SK-N-SH (cell line): ENCODE measurements at regions not wholly inside any gene's neighbourhood (a gene's known extent, or its start where the extent isn't known, plus 50 kb on each side); places are given as distances from the start of the nearest gene placed in this dataset.

Experiments
- CTCF ChIA-PET: fragments of 300-600, 350-600 bp; formaldehyde crosslinking; extraction: SDS; loops from one replicate; lab custom pipeline; 2021; lab: Yijun Ruan, JAX
- POLR2A ChIA-PET: fragments of 350-600 bp; sonication (Branson Sonifier 250); formaldehyde crosslinking; extraction: SDS; loops from one replicate; lab custom pipeline; 2020; ENCODE audit warnings: antibody characterized with exemption, inconsistent platforms; lab: Yijun Ruan, JAX
- DNase-seq: peaks from one replicate; pipeline ENCODE4 v3.0.0; 2012
- H2AFZ ChIP-seq: fragments of 200-600 bp; sonication (generic); 2 replicates; pipeline ENCODE4 v1.8.1; 2016; ENCODE audit warnings: antibody characterized with exemption, mild to moderate bottlenecking, low read depth
- H3F3A ChIP-seq: fragments of 200-600 bp; sonication (generic); replicated peaks from 2 replicates; pipeline ENCODE3; 2016; ENCODE audit warnings: antibody characterized with exemption, mild to moderate bottlenecking; ENCODE audit not compliant: insufficient read depth
- H3K27ac ChIP-seq, 2 experiments: fragments of 200-500 bp in 1 of 2; fragments of 200-600 bp in 1 of 2; sonication (Bioruptor generic) in 1 of 2; sonication (generic), shearing (Covaris generic) in 1 of 2; 2 replicates each; pipeline versions ENCODE4 v1.5.1 to v1.6.1; 2014 to 2016; ENCODE audit warnings: low read depth in 2 of 2, inconsistent platforms in 1 of 2, low read length in 1 of 2, mild to moderate bottlenecking in 1 of 2, mixed read lengths in 1 of 2
- H3K27me3 ChIP-seq: fragments of 200-600 bp; sonication (generic), shearing (Covaris generic); 2 replicates; pipeline ENCODE4 v1.6.1; 2016; ENCODE audit warnings: mixed run types; ENCODE audit not compliant: insufficient read depth
- H3K36me3 ChIP-seq, 2 experiments: fragments of 200-500 bp in 1 of 2; fragments of 200-600 bp in 1 of 2; sonication (Bioruptor generic) in 1 of 2; sonication (generic) in 1 of 2; replicated peaks in 1 of 2; 2 replicates each; pipeline versions ENCODE3 to v1.5.1; 2014 to 2016; ENCODE audit warnings: low read length in 1 of 2, mild to moderate bottlenecking in 1 of 2; ENCODE audit not compliant: insufficient read depth in 2 of 2, control insufficient read depth in 1 of 2
- H3K4me1 ChIP-seq, 2 experiments: fragments of 200-500 bp in 1 of 2; fragments of 200-600 bp in 1 of 2; sonication (Bioruptor generic) in 1 of 2; sonication (generic), shearing (Covaris generic) in 1 of 2; 2 replicates each; pipeline versions ENCODE4 v1.5.1 to v1.6.1; 2014 to 2016; ENCODE audit warnings: low read depth in 1 of 2, low read length in 1 of 2, mixed run types in 1 of 2; ENCODE audit not compliant: insufficient read depth in 2 of 2, control insufficient read depth in 1 of 2
- H3K4me2 ChIP-seq: fragments of 200-600 bp; sonication (generic), shearing (Covaris generic); 2 replicates; pipeline ENCODE4 v1.6.1; 2017; ENCODE audit warnings: mixed run types
- H3K4me3 ChIP-seq, 2 experiments: fragments of 200-500 bp in 1 of 2; fragments of 200-600 bp in 1 of 2; sonication (Bioruptor generic) in 1 of 2; sonication (generic), shearing (Covaris generic) in 1 of 2; 2 replicates each; pipeline versions ENCODE4 v1.5.1 to v1.8.1; 2014 to 2016; ENCODE audit warnings: low read depth in 2 of 2, inconsistent platforms in 1 of 2, low read length in 1 of 2, mild to moderate bottlenecking in 1 of 2, mixed read lengths in 1 of 2, moderate library complexity in 1 of 2
- H3K79me2 ChIP-seq: fragments of 200-600 bp; sonication (generic); 2 replicates; pipeline ENCODE4 v1.8.1; 2017; ENCODE audit warnings: mild to moderate bottlenecking; ENCODE audit not compliant: insufficient read depth
- H3K9ac ChIP-seq: fragments of 200-600 bp; sonication (generic); 2 replicates; pipeline ENCODE4 v1.6.1; 2017; ENCODE audit warnings: mixed run types
- H3K9me2 ChIP-seq: fragments of 200-600 bp; sonication (generic); 2 replicates; pipeline ENCODE4 v1.6.1; 2017; ENCODE audit warnings: mixed run types
- H3K9me3 ChIP-seq: fragments of 200-600 bp; sonication (generic); 2 replicates; pipeline ENCODE4 v1.6.1; 2017; ENCODE audit warnings: mixed run types, mild to moderate bottlenecking, moderate library complexity
- H4K20me1 ChIP-seq: fragments of 200-600 bp; sonication (generic); 2 replicates; pipeline ENCODE4 v1.6.1; 2017; ENCODE audit warnings: mild to moderate bottlenecking, mixed run types; ENCODE audit not compliant: insufficient read depth
- ELF1 ChIP-seq: IDR thresholded peaks from 2 replicates; pipeline ENCODE4 v1.4.0; 2012
- EP300 ChIP-seq, 2 experiments: IDR thresholded peaks; 2 replicates each; pipeline versions ENCODE4 v1.4.0 to v1.6.1; 2012; ENCODE audit warnings: borderline replicate concordance in 1 of 2, low read depth in 1 of 2, low read length in 1 of 2
- GABPA ChIP-seq: IDR thresholded peaks from 2 replicates; pipeline ENCODE4 v1.4.0; 2012; ENCODE audit warnings: low read depth, mild to moderate bottlenecking
- GATA2 ChIP-seq: sonication (generic); formaldehyde crosslinking; IDR thresholded peaks from 2 replicates; pipeline ENCODE4 v1.5.0; 2020; ENCODE audit warnings: mild to moderate bottlenecking, missing genetic modification reagents
- MXI1 ChIP-seq: IDR thresholded peaks from 2 replicates; pipeline ENCODE4 v1.6.1; 2012; ENCODE audit warnings: mild to moderate bottlenecking, low read depth, low read length, improper control_type of control experiment
- NFIC ChIP-seq: IDR thresholded peaks from 2 replicates; pipeline ENCODE4 v1.4.0; 2012; ENCODE audit warnings: borderline replicate concordance
- NRF1 ChIP-seq: IDR thresholded peaks from 2 replicates; pipeline ENCODE4 v1.6.1; 2012; ENCODE audit warnings: low read depth, mild to moderate bottlenecking, low read length
- POLR2AphosphoS5 ChIP-seq: IDR thresholded peaks from 2 replicates; pipeline ENCODE4 v1.6.1; 2012; ENCODE audit warnings: low read depth, low read length
- SMC3 ChIP-seq: IDR thresholded peaks from 2 replicates; pipeline ENCODE4 v1.6.1; 2012; ENCODE audit warnings: low read depth, low read length, improper control_type of control experiment
- TAF1 ChIP-seq: IDR thresholded peaks from 2 replicates; pipeline ENCODE4 v1.6.1; 2012; ENCODE audit warnings: low read depth, mild to moderate bottlenecking, low read length, moderate library complexity, borderline replicate concordance
- TEAD4 ChIP-seq: IDR thresholded peaks from 2 replicates; pipeline ENCODE4 v1.4.0; 2012; ENCODE audit warnings: mild to moderate bottlenecking, borderline replicate concordance; ENCODE audit not compliant: insufficient read depth
- WGBS: methylation state at CpG from one replicate; pipeline ENCODE4 v1.1.6; 2017; ENCODE audit warnings: low lambda C conversion rate; 5-methylcytosine and 5-hydroxymethylcytosine counted together
- TF ChIP-seq, protein P1 (sequence below): IDR thresholded peaks from 2 replicates; pipeline ENCODE4 v1.4.0; 2012; ENCODE audit warnings: low read depth, borderline replicate concordance
- TF ChIP-seq, protein P2 (sequence below): fragments of 150-350 bp; IDR thresholded peaks from 2 replicates; pipeline ENCODE4 v1.6.1; 2017; ENCODE audit warnings: antibody characterized with exemption, low read length, low read depth, borderline replicate concordance
- TF ChIP-seq, protein P3 (sequence below): IDR thresholded peaks from 2 replicates; pipeline ENCODE4; 2012
- TF ChIP-seq, protein P4 (sequence below): IDR thresholded peaks from 2 replicates; pipeline ENCODE4 v1.6.1; 2012; ENCODE audit warnings: mild to moderate bottlenecking, low read depth, low read length, moderate library complexity
- TF ChIP-seq, protein P5 (sequence below): IDR thresholded peaks from 2 replicates; pipeline ENCODE4 v1.4.0; 2012; ENCODE audit warnings: low read depth

DNA sequence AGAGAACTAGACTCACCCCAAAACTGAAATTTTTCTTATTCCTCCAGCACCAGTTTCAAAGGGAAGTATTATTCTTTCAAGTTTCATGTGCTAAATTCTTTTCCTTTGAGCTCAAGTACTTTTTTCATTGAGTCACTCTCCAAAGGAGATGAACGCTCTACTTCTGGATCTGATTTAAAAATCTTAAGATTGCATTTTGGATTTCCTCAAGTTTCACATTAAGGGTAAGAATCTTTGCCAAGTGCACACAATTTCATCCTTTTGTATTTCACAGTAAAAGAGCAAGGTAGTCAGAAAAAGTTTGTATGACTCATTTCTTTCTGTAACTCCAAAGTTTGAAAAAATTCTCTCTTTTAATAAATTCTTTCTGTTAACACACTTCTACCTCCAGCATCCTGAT, 435.5 kb downstream of the RAB38 start (continued):
- TF ChIP-seq, protein P1, sequence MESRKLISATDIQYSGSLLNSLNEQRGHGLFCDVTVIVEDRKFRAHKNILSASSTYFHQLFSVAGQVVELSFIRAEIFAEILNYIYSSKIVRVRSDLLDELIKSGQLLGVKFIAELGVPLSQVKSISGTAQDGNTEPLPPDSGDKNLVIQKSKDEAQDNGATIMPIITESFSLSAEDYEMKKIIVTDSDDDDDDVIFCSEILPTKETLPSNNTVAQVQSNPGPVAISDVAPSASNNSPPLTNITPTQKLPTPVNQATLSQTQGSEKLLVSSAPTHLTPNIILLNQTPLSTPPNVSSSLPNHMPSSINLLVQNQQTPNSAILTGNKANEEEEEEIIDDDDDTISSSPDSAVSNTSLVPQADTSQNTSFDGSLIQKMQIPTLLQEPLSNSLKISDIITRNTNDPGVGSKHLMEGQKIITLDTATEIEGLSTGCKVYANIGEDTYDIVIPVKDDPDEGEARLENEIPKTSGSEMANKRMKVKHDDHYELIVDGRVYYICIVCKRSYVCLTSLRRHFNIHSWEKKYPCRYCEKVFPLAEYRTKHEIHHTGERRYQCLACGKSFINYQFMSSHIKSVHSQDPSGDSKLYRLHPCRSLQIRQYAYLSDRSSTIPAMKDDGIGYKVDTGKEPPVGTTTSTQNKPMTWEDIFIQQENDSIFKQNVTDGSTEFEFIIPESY, result no peak

DNA sequence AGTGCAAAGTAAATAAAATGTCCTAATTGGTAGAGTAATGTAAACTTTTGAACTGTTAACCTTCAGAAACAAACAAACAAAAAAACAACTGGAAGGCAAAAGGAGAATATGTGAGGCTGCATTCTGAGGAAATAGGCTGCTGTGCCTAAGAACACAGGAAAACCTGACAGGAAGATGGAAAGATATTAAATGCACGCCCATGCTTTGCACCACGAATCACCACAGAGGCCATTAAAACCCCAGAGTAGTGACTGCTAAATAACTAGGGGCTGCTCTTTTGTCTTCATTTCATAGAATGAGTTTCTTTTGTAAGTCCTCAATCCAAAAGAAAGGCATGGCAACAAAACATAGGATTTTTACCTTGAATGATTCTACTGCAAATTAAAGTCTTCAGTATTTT, 436.0 kb downstream of the RAB38 start:
- Histone ChIP-seq H2AFZ (no peak overlapping the region), H4K20me1 (no peaks in the 10 kb centered on the region), H3K27me3 (no peaks in the 10 kb centered on the region), H3K27ac (no peak overlapping the region), H3K36me3 (no peaks in the 10 kb centered on the region), H3F3A (no peaks in the 10 kb centered on the region), H3K9me2 (no peaks in the 10 kb centered on the region), H3K4me3 (no peak overlapping the region), H3K79me2 (no peaks in the 10 kb centered on the region), H3K9ac (no peak overlapping the region), H3K4me2 (no peak overlapping the region), H3K4me1 (no peaks in the 10 kb centered on the region), H3K9me3 (no peaks in the 10 kb centered on the region)
- WGBS, result 0% methylated on average over 2 of the region's 2 CpGs
- DNase-seq, result no peak
- CTCF ChIA-PET, result no interaction called here
- POLR2A ChIA-PET, result no interaction called here
- no peak for TF ChIP-seq MXI1
- TF ChIP-seq, protein P2, sequence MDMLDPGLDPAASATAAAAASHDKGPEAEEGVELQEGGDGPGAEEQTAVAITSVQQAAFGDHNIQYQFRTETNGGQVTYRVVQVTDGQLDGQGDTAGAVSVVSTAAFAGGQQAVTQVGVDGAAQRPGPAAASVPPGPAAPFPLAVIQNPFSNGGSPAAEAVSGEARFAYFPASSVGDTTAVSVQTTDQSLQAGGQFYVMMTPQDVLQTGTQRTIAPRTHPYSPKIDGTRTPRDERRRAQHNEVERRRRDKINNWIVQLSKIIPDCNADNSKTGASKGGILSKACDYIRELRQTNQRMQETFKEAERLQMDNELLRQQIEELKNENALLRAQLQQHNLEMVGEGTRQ, result no peak
- no peak for TF ChIP-seq POLR2AphosphoS5
- no peak for TF ChIP-seq SMC3
- TF ChIP-seq NFIC, result no peak
- TF ChIP-seq ELF1, result no peak
- no peak for TF ChIP-seq GATA2 (CRISPR knock-in tag)
- TF ChIP-seq TEAD4, result no peak
- TF ChIP-seq, protein P3, sequence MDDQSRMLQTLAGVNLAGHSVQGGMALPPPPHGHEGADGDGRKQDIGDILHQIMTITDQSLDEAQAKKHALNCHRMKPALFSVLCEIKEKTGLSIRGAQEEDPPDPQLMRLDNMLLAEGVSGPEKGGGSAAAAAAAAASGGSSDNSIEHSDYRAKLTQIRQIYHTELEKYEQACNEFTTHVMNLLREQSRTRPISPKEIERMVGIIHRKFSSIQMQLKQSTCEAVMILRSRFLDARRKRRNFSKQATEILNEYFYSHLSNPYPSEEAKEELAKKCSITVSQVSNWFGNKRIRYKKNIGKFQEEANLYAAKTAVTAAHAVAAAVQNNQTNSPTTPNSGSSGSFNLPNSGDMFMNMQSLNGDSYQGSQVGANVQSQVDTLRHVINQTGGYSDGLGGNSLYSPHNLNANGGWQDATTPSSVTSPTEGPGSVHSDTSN, result no peak
- TF ChIP-seq, protein P4, sequence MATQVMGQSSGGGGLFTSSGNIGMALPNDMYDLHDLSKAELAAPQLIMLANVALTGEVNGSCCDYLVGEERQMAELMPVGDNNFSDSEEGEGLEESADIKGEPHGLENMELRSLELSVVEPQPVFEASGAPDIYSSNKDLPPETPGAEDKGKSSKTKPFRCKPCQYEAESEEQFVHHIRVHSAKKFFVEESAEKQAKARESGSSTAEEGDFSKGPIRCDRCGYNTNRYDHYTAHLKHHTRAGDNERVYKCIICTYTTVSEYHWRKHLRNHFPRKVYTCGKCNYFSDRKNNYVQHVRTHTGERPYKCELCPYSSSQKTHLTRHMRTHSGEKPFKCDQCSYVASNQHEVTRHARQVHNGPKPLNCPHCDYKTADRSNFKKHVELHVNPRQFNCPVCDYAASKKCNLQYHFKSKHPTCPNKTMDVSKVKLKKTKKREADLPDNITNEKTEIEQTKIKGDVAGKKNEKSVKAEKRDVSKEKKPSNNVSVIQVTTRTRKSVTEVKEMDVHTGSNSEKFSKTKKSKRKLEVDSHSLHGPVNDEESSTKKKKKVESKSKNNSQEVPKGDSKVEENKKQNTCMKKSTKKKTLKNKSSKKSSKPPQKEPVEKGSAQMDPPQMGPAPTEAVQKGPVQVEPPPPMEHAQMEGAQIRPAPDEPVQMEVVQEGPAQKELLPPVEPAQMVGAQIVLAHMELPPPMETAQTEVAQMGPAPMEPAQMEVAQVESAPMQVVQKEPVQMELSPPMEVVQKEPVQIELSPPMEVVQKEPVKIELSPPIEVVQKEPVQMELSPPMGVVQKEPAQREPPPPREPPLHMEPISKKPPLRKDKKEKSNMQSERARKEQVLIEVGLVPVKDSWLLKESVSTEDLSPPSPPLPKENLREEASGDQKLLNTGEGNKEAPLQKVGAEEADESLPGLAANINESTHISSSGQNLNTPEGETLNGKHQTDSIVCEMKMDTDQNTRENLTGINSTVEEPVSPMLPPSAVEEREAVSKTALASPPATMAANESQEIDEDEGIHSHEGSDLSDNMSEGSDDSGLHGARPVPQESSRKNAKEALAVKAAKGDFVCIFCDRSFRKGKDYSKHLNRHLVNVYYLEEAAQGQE, result no peak
- no peak for TF ChIP-seq NRF1
- no peak for TF ChIP-seq TAF1
- no peak for TF ChIP-seq EP300 (IDR thresholded peaks at IDR 0.05; ENCODE audit: borderline replicate concordance in 1 of 2, low read depth in 1 of 2, low read length in 1 of 2)
- TF ChIP-seq, protein P5, sequence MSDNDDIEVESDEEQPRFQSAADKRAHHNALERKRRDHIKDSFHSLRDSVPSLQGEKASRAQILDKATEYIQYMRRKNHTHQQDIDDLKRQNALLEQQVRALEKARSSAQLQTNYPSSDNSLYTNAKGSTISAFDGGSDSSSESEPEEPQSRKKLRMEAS, result no peak
- TF ChIP-seq GABPA, result no peak
